DOHH2 (cell line): ENCODE measurements at regions not wholly inside any gene's neighbourhood (a gene's known extent, or its start where the extent isn't known, plus 50 kb on each side); places are given as distances from the start of the nearest gene placed in this dataset.

Experiments
- H3F3A ChIP-seq: fragments of 200-600 bp; sonication (generic), shearing (Covaris generic); 2 replicates; pipeline ENCODE4 v1.6.0; 2016; ENCODE audit warnings: antibody characterized with exemption, mild to moderate bottlenecking; ENCODE audit not compliant: control insufficient read depth, insufficient read depth
- H3K27ac ChIP-seq: fragments of 200-600 bp; sonication (generic); 2 replicates; pipeline ENCODE4 v1.5.1; 2014; ENCODE audit warnings: low read depth, mild to moderate bottlenecking, low read length, moderate library complexity
- H3K27me3 ChIP-seq: fragments of 200-600 bp; sonication (generic); 2 replicates; pipeline ENCODE4 v1.6.1; 2014; ENCODE audit warnings: mild to moderate bottlenecking, low read length, mixed read lengths; ENCODE audit not compliant: control insufficient read depth
- H3K36me3 ChIP-seq: fragments of 200-600 bp; sonication (generic); 2 replicates; pipeline ENCODE4 v1.6.1; 2014; ENCODE audit warnings: mild to moderate bottlenecking, low read length, moderate library complexity, mixed read lengths; ENCODE audit not compliant: control insufficient read depth
- H3K4me1 ChIP-seq: fragments of 200-600 bp; sonication (generic); 2 replicates; pipeline ENCODE4 v1.6.1; 2014; ENCODE audit warnings: mild to moderate bottlenecking, low read length, mixed read lengths; ENCODE audit not compliant: control insufficient read depth
- H3K4me2 ChIP-seq: fragments of 200-600 bp; sonication (generic); 2 replicates; pipeline ENCODE4 v1.6.0; 2014; ENCODE audit warnings: mild to moderate bottlenecking, low read length, moderate library complexity
- H3K4me3 ChIP-seq: fragments of 200-600 bp; sonication (generic); 2 replicates; pipeline ENCODE4 v1.5.1; 2014; ENCODE audit warnings: mild to moderate bottlenecking, low read length, mixed read lengths
- H3K79me2 ChIP-seq: fragments of 200-600 bp; sonication (generic); 2 replicates; pipeline ENCODE4 v1.6.1; 2014; ENCODE audit warnings: mild to moderate bottlenecking, low read length, mixed read lengths; ENCODE audit not compliant: control insufficient read depth
- H3K9me2 ChIP-seq: fragments of 200-600 bp; sonication (generic); replicated peaks from 2 replicates; pipeline ENCODE4 v1.6.1; 2014; ENCODE audit warnings: mild to moderate bottlenecking, low read length, mixed read lengths; ENCODE audit not compliant: control insufficient read depth
- H3K9me3 ChIP-seq: fragments of 200-600 bp; sonication (generic); 2 replicates; pipeline ENCODE4 v1.6.1; 2014; ENCODE audit warnings: antibody characterized with exemption, low read length, mixed read lengths; ENCODE audit not compliant: control insufficient read depth, insufficient read depth
- H4K20me1 ChIP-seq: fragments of 200-600 bp; sonication (generic); 2 replicates; pipeline ENCODE4 v1.6.0; 2014; ENCODE audit warnings: low read depth, mild to moderate bottlenecking, antibody characterized with exemption, low read length, moderate library complexity; ENCODE audit not compliant: control insufficient read depth, insufficient read depth
- CTCF ChIP-seq: fragments of 200-600 bp; sonication (generic); IDR thresholded peaks from one replicate; pipeline ENCODE4 v1.5.1; 2014; ENCODE audit warnings: antibody characterized with exemption, mild to moderate bottlenecking, low read depth, low read length; ENCODE audit not compliant: poor library complexity, severe bottlenecking
- EZH2phosphoT487 ChIP-seq: fragments of 200-600 bp; sonication (generic); IDR thresholded peaks from 2 replicates; pipeline ENCODE4 v1.6.1; 2017; ENCODE audit warnings: borderline replicate concordance, mild to moderate bottlenecking, antibody characterized with exemption, low read length, moderate library complexity, mixed read lengths

GRCh38 chr21:17440969-17441368 is 71.9 kb upstream of the CXADR start:
- no peaks in the 10 kb centered on the region for H4K20me1 ChIP-seq
- no peaks in the 10 kb centered on the region for H3K79me2 ChIP-seq
- H3K9me2 ChIP-seq, result no peaks in the 10 kb centered on the region
- no peak overlapping the region for H3K4me3 ChIP-seq
- TF ChIP-seq EZH2phosphoT487 (no peak), CTCF (no peak)
- H3K27me3 ChIP-seq, result no peaks in the 10 kb centered on the region
- no peaks in the 10 kb centered on the region for H3K36me3 ChIP-seq
- no peak overlapping the region for H3K4me2 ChIP-seq
- no peak overlapping the region for H3K27ac ChIP-seq
- no peaks in the 10 kb centered on the region for H3K4me1 ChIP-seq
- no peaks in the 10 kb centered on the region for H3F3A ChIP-seq
- H3K9me3 ChIP-seq, result no peaks in the 10 kb centered on the region

- Histone ChIP-seq H3K27ac (no peak overlapping the region), H4K20me1 (no peaks in the 10 kb centered on the region), H3K4me2 (no peak overlapping the region), H3K4me3 (no peak overlapping the region), H3K36me3 (no peaks in the 10 kb centered on the region), H3K79me2 (no peaks in the 10 kb centered on the region), H3K9me3 (no peaks in the 10 kb centered on the region), H3K27me3 (no peaks in the 10 kb centered on the region), H3K4me1 (no peaks in the 10 kb centered on the region), H3F3A (no peaks in the 10 kb centered on the region), H3K9me2 (no peaks in the 10 kb centered on the region)
- no peak for TF ChIP-seq EZH2phosphoT487
Observed at GRCh38 chr21:17441370-17441769, 71.5 kb upstream of the CXADR start.

GRCh38 chr21:17442165-17442564 is 70.7 kb upstream of the CXADR start:
- no peak overlapping the region for H3K4me3 ChIP-seq
- no peaks in the 10 kb centered on the region for H3F3A ChIP-seq
- TF ChIP-seq CTCF, result no peak
- no peak for TF ChIP-seq EZH2phosphoT487
- H3K27ac ChIP-seq, result no peak overlapping the region
- no peaks in the 10 kb centered on the region for H3K79me2 ChIP-seq
- no peaks in the 10 kb centered on the region for H3K4me1 ChIP-seq
- no peaks in the 10 kb centered on the region for H4K20me1 ChIP-seq
- no peaks in the 10 kb centered on the region for H3K9me2 ChIP-seq
- no peaks in the 10 kb centered on the region for H3K27me3 ChIP-seq
- H3K4me2 ChIP-seq, result no peak overlapping the region
- H3K9me3 ChIP-seq, result no peaks in the 10 kb centered on the region
- no peaks in the 10 kb centered on the region for H3K36me3 ChIP-seq

GRCh38 chr21:17444828-17445227 is 68.0 kb upstream of the CXADR start:
- no peaks in the 10 kb centered on the region for H3K4me1 ChIP-seq
- TF ChIP-seq CTCF, result no peak
- TF ChIP-seq EZH2phosphoT487, result no peak
- no peak overlapping the region for H3K27ac ChIP-seq
- H3K79me2 ChIP-seq, result no peaks in the 10 kb centered on the region
- H3F3A ChIP-seq, result no peaks in the 10 kb centered on the region
- H4K20me1 ChIP-seq, result no peaks in the 10 kb centered on the region
- H3K9me2 ChIP-seq, result no peaks in the 10 kb centered on the region
- no peaks in the 10 kb centered on the region for H3K36me3 ChIP-seq
- no peaks in the 10 kb centered on the region for H3K9me3 ChIP-seq
- no peak overlapping the region for H3K4me2 ChIP-seq
- no peak overlapping the region for H3K4me3 ChIP-seq
- H3K27me3 ChIP-seq, result no peaks in the 10 kb centered on the region
